Kidney (tissue), 13 donors: ENCODE measurements at regions not wholly inside any gene's neighbourhood (a gene's known extent, or its start where the extent isn't known, plus 50 kb on each side); places are given as distances from the start of the nearest gene placed in this dataset.
A peak's percentile ranks its signal among the peaks of the same experiment; 100 is the strongest.

ENCODE experiments used
- DNase-seq, 5 donors: peaks; one replicate each; pipeline ENCODE4 v3.0.0-alpha.2; 2013 to 2020
- FAIRE-seq: peaks from 2 replicates; lab custom pipeline; 2012; peaks lifted over from hg19 to GRCh38; lab: Jason Lieb, UNC
- H3K27ac ChIP-seq, 2 donors: one replicate each; pipeline ENCODE4 v1.7.0; 2013; ENCODE audit warnings: low read depth in 2 of 2, low read length in 2 of 2, inconsistent platforms in 1 of 2
- H3K27me3 ChIP-seq: one replicate; pipeline ENCODE4 v1.7.1; 2013; ENCODE audit warnings: low read length, inconsistent platforms; ENCODE audit not compliant: control insufficient read depth, insufficient read depth
- H3K36me3 ChIP-seq, 3 donors: one replicate each; pipeline versions ENCODE4 v1.7.0 to v1.7.1; 2013; ENCODE audit warnings: low read length in 3 of 3, control low read depth in 1 of 3, inconsistent platforms in 1 of 3; ENCODE audit not compliant: insufficient read depth in 3 of 3, control insufficient read depth in 2 of 3
- H3K4me1 ChIP-seq, 3 donors: one replicate each; pipeline versions ENCODE4 v1.7.0 to v1.7.1; 2013; ENCODE audit warnings: low read length in 3 of 3, inconsistent platforms in 1 of 3, low read depth in 1 of 3; ENCODE audit not compliant: control insufficient read depth in 2 of 3, insufficient read depth in 2 of 3
- H3K4me3 ChIP-seq, 3 donors: one replicate each; pipeline versions ENCODE4 v1.7.0 to v1.8.1; 2013; ENCODE audit warnings: low read length in 3 of 3, control low read depth in 1 of 3, inconsistent platforms in 1 of 3
- H3K9ac ChIP-seq, 3 donors: one replicate each; pipeline versions ENCODE4 v1.7.0 to v1.7.1; 2013; ENCODE audit warnings: low read length in 3 of 3, control low read depth in 1 of 3, inconsistent platforms in 1 of 3
- H3K9me3 ChIP-seq, 3 donors: one replicate each; pipeline versions ENCODE4 v1.7.0 to v1.7.1; 2013; ENCODE audit warnings: low read length in 3 of 3, control low read depth in 1 of 3, inconsistent platforms in 1 of 3; ENCODE audit not compliant: control insufficient read depth in 2 of 3, insufficient read depth in 1 of 3
- intact Hi-C: fragments of 100-400 bp; cut with DNase I; formaldehyde crosslinking; loops from one replicate; pipeline ENCODE4 v1.11.1; 2022
- TF ChIP-seq, protein P1 (sequence below): IDR thresholded peaks from 3 replicates; pipeline ENCODE4 v1.5.1; 2012; ENCODE audit warnings: mild to moderate bottlenecking, moderate library complexity, borderline replicate concordance; ENCODE audit not compliant: insufficient read depth; ENCODE audit errors: extremely low read depth
- donor health status: control.
- donor health status: control.
- donor health status: control.
- donor health status: control.
- donor health status: control.
- donor health status: DM: yes; HTN: yes; CAD: no.
- donor health status: Normal renal cell carcinoma (clear cell type).

DNA sequence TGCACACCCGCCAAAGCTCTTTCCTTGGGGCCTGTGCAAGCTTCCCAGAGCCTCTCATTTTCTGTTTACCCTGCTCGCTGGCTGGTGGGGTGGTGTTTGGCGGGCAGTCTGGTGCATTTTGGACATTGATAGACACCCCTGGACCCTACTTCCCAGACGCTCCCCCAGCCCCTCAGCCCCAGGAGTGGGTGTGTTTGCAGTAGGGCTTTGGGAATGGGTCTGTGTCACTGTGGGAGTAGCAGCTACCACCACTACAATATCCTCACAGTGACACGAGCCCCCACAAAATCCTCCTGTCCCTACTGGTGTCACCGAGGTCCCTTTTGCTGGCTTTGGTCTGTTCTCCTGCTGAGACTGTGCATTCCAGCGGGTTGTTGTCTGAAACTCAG, 371.3 kb downstream of the TMEM121 start:
- intact Hi-C loops: no loop called here
- Histone ChIP-seq H3K36me3 (no peaks in the 10 kb centered on the region), H3K27me3 (no peaks in the 10 kb centered on the region), H3K9ac (no peak overlapping the region), H3K4me1 (no peaks in the 10 kb centered on the region), H3K27ac (no peak overlapping the region), H3K4me3 (no peak overlapping the region), H3K9me3 (no peaks in the 10 kb centered on the region)
- TF ChIP-seq, protein P1, sequence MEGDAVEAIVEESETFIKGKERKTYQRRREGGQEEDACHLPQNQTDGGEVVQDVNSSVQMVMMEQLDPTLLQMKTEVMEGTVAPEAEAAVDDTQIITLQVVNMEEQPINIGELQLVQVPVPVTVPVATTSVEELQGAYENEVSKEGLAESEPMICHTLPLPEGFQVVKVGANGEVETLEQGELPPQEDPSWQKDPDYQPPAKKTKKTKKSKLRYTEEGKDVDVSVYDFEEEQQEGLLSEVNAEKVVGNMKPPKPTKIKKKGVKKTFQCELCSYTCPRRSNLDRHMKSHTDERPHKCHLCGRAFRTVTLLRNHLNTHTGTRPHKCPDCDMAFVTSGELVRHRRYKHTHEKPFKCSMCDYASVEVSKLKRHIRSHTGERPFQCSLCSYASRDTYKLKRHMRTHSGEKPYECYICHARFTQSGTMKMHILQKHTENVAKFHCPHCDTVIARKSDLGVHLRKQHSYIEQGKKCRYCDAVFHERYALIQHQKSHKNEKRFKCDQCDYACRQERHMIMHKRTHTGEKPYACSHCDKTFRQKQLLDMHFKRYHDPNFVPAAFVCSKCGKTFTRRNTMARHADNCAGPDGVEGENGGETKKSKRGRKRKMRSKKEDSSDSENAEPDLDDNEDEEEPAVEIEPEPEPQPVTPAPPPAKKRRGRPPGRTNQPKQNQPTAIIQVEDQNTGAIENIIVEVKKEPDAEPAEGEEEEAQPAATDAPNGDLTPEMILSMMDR: no peak
- peak in 1 of 5 donors; percentile 41 for DNase-seq
- FAIRE-seq: no peak

- H3K9me3 ChIP-seq: no peaks in the 10 kb centered on the region
- H3K27me3 ChIP-seq: no peaks in the 10 kb centered on the region
- TF ChIP-seq, protein P1: no peak
- no peak overlapping the region for H3K4me3 ChIP-seq
- FAIRE-seq: no peak
- H3K27ac ChIP-seq: no peak overlapping the region
- H3K4me1 ChIP-seq: no peaks in the 10 kb centered on the region
- no peak overlapping the region for H3K9ac ChIP-seq
- intact Hi-C loops: no loop called here
- DNase-seq: peak in 1 of 5 donors; percentile 35
- H3K36me3 ChIP-seq: no peaks in the 10 kb centered on the region
Observed at GRCh38 chr14:105898482-105899010, 372.2 kb downstream of the TMEM121 start.

DNA sequence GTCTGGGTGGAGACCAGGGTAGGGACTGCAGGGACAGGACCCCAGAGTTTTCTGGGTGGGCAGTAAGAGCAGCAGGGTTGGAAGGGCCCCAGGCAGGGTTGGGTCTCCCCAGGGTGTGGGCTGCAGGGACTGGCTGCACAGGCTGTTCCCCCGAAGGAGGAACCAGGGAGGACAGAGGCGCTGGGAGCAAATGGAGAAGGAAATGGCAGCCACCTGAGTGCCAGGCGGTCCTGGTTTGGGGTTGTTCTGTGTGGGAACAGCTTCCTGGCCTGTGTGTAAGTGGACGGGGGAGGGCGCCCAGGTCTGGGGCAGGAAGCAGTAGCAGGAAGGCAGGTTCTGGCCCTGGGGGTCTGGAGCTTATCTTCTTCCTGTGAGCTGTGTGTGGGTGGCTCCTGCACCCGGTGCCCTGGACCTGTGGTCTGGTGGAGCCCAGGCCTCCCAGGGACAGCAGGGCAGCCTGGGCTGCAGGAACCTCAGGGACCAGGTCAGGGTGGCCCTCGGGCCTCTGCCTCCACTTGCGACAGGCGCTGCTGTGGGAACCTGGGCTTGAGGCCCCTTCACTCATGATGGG, 372.8 kb downstream of the TMEM121 start:
- H3K9me3 ChIP-seq: no peaks in the 10 kb centered on the region
- peak in 1 of 5 donors; percentile 52 for DNase-seq
- H3K4me1 ChIP-seq: no peaks in the 10 kb centered on the region
- H3K27me3 ChIP-seq: no peaks in the 10 kb centered on the region
- no peak overlapping the region for H3K9ac ChIP-seq
- intact Hi-C loops: no loop called here
- no peak overlapping the region for H3K27ac ChIP-seq
- H3K36me3 ChIP-seq: no peaks in the 10 kb centered on the region
- TF ChIP-seq, protein P1: no peak
- FAIRE-seq: no peak
- no peak overlapping the region for H3K4me3 ChIP-seq
